ENCODE measurements at regions not wholly inside any gene's neighbourhood (a gene's known extent, or its start where the extent isn't known, plus 50 kb on each side); places are given as distances from the start of the nearest gene placed in this dataset.

- Histone ChIP-seq H3K27me3 (ENCODE audit: control insufficient read depth in 2 of 2, insufficient read depth in 2 of 2, low read length in 2 of 2) (no peaks in the 10 kb centered on the region), H3K4me3 (replicated peaks in 1 of 3; ENCODE audit: insufficient read depth in 1 of 3, low read depth in 1 of 3, low read length in 3 of 3) (no peak overlapping the region), H3K4me2 (ENCODE audit: insufficient read depth, low read length) (no peak overlapping the region), H4K20me1 (replicated peaks; ENCODE audit: control insufficient read depth, extremely low read depth, insufficient read depth, low read length) (no peaks in the 10 kb centered on the region), H2AFZ (ENCODE audit: low read depth, low read length) (no peak overlapping the region), H3K9me1 (replicated peaks; ENCODE audit: control insufficient read depth, extremely low read depth, insufficient read depth, low read length) (no peaks in the 10 kb centered on the region), H3K4me1 (ENCODE audit: control insufficient read depth, extremely low read depth, insufficient read depth, low read length) (no peaks in the 10 kb centered on the region), H3K9me3 (replicated peaks; ENCODE audit: control insufficient read depth, insufficient read depth, low read length) (no peaks in the 10 kb centered on the region), H3K9ac (replicated peaks; ENCODE audit: extremely low read depth, insufficient read depth, low read length) (no peak overlapping the region), H3K79me2 (ENCODE audit: control insufficient read depth, insufficient read depth, low read length) (no peaks in the 10 kb centered on the region), H3K27ac (ENCODE audit: insufficient read depth, low read depth, low read length) (no peak overlapping the region), H3K36me3 (ENCODE audit: control insufficient read depth in 2 of 2, extremely low read depth in 1 of 2, insufficient read depth in 2 of 2, low read length in 2 of 2) (no peaks in the 10 kb centered on the region)
- intact Hi-C loops (cut with micrococcal nuclease), result no loop called here
- ChIA-PET POLR2A (no interaction called here), CTCF (no interaction called here)
- no peak for TF ChIP-seq MYC (IDR thresholded peaks at IDR 0.05; ENCODE audit: low read depth, low read length)
- no peak for TF ChIP-seq JUN (IDR thresholded peaks at IDR 0.05; ENCODE audit: borderline replicate concordance, insufficient read depth, insufficient read length, low read depth)
- no peak for TF ChIP-seq GATA2 (IDR thresholded peaks at IDR 0.05; ENCODE audit: insufficient read depth, insufficient read length, low read depth, low read length)
- DNase-seq (ENCODE audit: low read depth, low spot score) (no peak), FAIRE-seq (no peak)
- BruUV-seq (replicated peaks), result no TSS peak
- dilution Hi-C loops (cut with MboI; ENCODE audit: extremely low pct_ligation_motif_present, low sequenced_read_pairs), result no loop called here
These were observed 88.0 kb upstream of the UST start for GRCh38 chr6:148658681-148659430.

- CTCF ChIA-PET, result no interaction called here
- no peak for FAIRE-seq
- dilution Hi-C loops (cut with MboI; ENCODE audit: extremely low pct_ligation_motif_present, low sequenced_read_pairs), result no loop called here
These were observed 79.4 kb upstream of the UST start for GRCh38 chr6:148667395-148667794.

More at GRCh38 chr6:148667395-148667794, 79.4 kb upstream of the UST start:
- H2AFZ ChIP-seq (ENCODE audit: low read depth, low read length), result no peak overlapping the region
- H3K9me1 ChIP-seq (replicated peaks; ENCODE audit: control insufficient read depth, extremely low read depth, insufficient read depth, low read length), result no peaks in the 10 kb centered on the region
- no peaks in the 10 kb centered on the region for H3K36me3 ChIP-seq (ENCODE audit: control insufficient read depth in 2 of 2, extremely low read depth in 1 of 2, insufficient read depth in 2 of 2, low read length in 2 of 2)
- H3K79me2 ChIP-seq (ENCODE audit: control insufficient read depth, insufficient read depth, low read length), result no peaks in the 10 kb centered on the region
- H3K9ac ChIP-seq (replicated peaks; ENCODE audit: extremely low read depth, insufficient read depth, low read length), result no peak overlapping the region
- no peak overlapping the region for H3K27ac ChIP-seq (ENCODE audit: insufficient read depth, low read depth, low read length)
- no peak overlapping the region for H3K4me3 ChIP-seq (replicated peaks in 1 of 3; ENCODE audit: insufficient read depth in 1 of 3, low read depth in 1 of 3, low read length in 3 of 3)
- no peaks in the 10 kb centered on the region for H3K27me3 ChIP-seq (ENCODE audit: control insufficient read depth in 2 of 2, insufficient read depth in 2 of 2, low read length in 2 of 2)
- POLR2A ChIA-PET, result no interaction called here
- no peaks in the 10 kb centered on the region for H3K4me1 ChIP-seq (ENCODE audit: control insufficient read depth, extremely low read depth, insufficient read depth, low read length)
- H3K4me2 ChIP-seq (ENCODE audit: insufficient read depth, low read length), result no peak overlapping the region
- intact Hi-C loops (cut with micrococcal nuclease), result no loop called here
- BruUV-seq (replicated peaks), result no TSS peak
- H3K9me3 ChIP-seq (replicated peaks; ENCODE audit: control insufficient read depth, insufficient read depth, low read length), result no peaks in the 10 kb centered on the region
- DNase-seq (ENCODE audit: low read depth, low spot score), result no peak
- TF ChIP-seq POLR2AphosphoS5 (IDR thresholded peaks at IDR 0.05; ENCODE audit: insufficient read depth, low read depth, low read length) (no peak), MAX (IDR thresholded peaks at IDR 0.05; ENCODE audit: insufficient read depth, insufficient read length) (no peak), MYC (IDR thresholded peaks at IDR 0.05; ENCODE audit: low read depth, low read length) (no peak), JUN (IDR thresholded peaks at IDR 0.05; ENCODE audit: borderline replicate concordance, insufficient read depth, insufficient read length, low read depth) (no peak), GATA2 (IDR thresholded peaks at IDR 0.05; ENCODE audit: insufficient read depth, insufficient read length, low read depth, low read length) (no peak), FOS (IDR thresholded peaks at IDR 0.05; ENCODE audit: borderline replicate concordance, insufficient read depth, low read length) (no peak), POLR2A (IDR thresholded peaks at IDR 0.05; ENCODE audit: low read depth, low read length) (no peak)
- H4K20me1 ChIP-seq (replicated peaks; ENCODE audit: control insufficient read depth, extremely low read depth, insufficient read depth, low read length), result no peaks in the 10 kb centered on the region
